Smooth muscle cell (in vitro differentiated cells): ENCODE measurements at regions not wholly inside any gene's neighbourhood (a gene's known extent, or its start where the extent isn't known, plus 50 kb on each side); places are given as distances from the start of the nearest gene placed in this dataset.

Experiments
- DNase-seq: peaks from one replicate; lab custom pipeline; 2025; ENCODE audit not compliant: unreplicated experiment; lab: John Stamatoyannopoulos, UW
- H2AFZ ChIP-seq: fragments of 200-600 bp; sonication (generic); 2 replicates; pipeline ENCODE4 v1.6.0; 2016; ENCODE audit warnings: antibody characterized with exemption, low read depth, mild to moderate bottlenecking
- H3F3A ChIP-seq: fragments of 200-600 bp; sonication (generic); 2 replicates; pipeline ENCODE4 v1.6.0; 2017; ENCODE audit warnings: antibody characterized with exemption, low read depth
- H3K27ac ChIP-seq: fragments of 200-600 bp; sonication (generic); 2 replicates; pipeline ENCODE4 v1.5.1; 2016; ENCODE audit warnings: low read depth, mild to moderate bottlenecking
- H3K27me3 ChIP-seq: fragments of 200-600 bp; sonication (generic); 2 replicates; pipeline ENCODE4 v1.6.1; 2016; ENCODE audit warnings: low read depth, mild to moderate bottlenecking
- H3K36me3 ChIP-seq: fragments of 200-600 bp; sonication (generic); 2 replicates; pipeline ENCODE4 v1.5.1; 2016; ENCODE audit warnings: low read depth
- H3K4me1 ChIP-seq: fragments of 200-600 bp; sonication (generic); 2 replicates; pipeline ENCODE4 v1.5.1; 2016; ENCODE audit warnings: low read depth
- H3K4me2 ChIP-seq: fragments of 200-600 bp; sonication (generic); 2 replicates; pipeline ENCODE4 v1.6.0; 2016; ENCODE audit warnings: mild to moderate bottlenecking
- H3K4me3 ChIP-seq: fragments of 200-600 bp; sonication (generic); 2 replicates; pipeline ENCODE4 v1.5.1; 2016; ENCODE audit warnings: mild to moderate bottlenecking
- H3K79me2 ChIP-seq: fragments of 200-600 bp; sonication (generic); 2 replicates; pipeline ENCODE4 v1.6.0; 2016; ENCODE audit warnings: low read depth, mild to moderate bottlenecking
- H3K9ac ChIP-seq: fragments of 200-600 bp; sonication (generic); 2 replicates; pipeline ENCODE4 v1.6.0; 2016; ENCODE audit warnings: low read depth
- H3K9me3 ChIP-seq: fragments of 200-600 bp; sonication (generic); replicated peaks from 2 replicates; pipeline ENCODE4 v1.5.1; 2016; ENCODE audit warnings: low read depth
- H4K20me1 ChIP-seq: fragments of 200-600 bp; sonication (generic); 2 replicates; pipeline ENCODE4 v1.6.0; 2016; ENCODE audit warnings: low read depth
- CTCF ChIP-seq: fragments of 200-600 bp; sonication (generic); IDR thresholded peaks from 2 replicates; pipeline ENCODE4 v1.5.1; 2017; ENCODE audit warnings: borderline replicate concordance, mild to moderate bottlenecking, antibody characterized with exemption; ENCODE audit not compliant: insufficient read depth, poor library complexity, severe bottlenecking
- WGBS: methylation state at CpG from one replicate; pipeline ENCODE4 v1.1.7; 2016; ENCODE audit warnings: low lambda C conversion rate; 5-methylcytosine and 5-hydroxymethylcytosine counted together

GRCh38 chr6:147061252-147061651 lies 143.0 kb upstream of the STXBP5 start:
- H3K4me1 ChIP-seq: no peaks in the 10 kb centered on the region
- no peaks in the 10 kb centered on the region for H3K79me2 ChIP-seq
- 89% methylated on average over 1 of the region's 1 CpG for WGBS
- H4K20me1 ChIP-seq: no peaks in the 10 kb centered on the region
- no peak overlapping the region for H3K27ac ChIP-seq
- H2AFZ ChIP-seq: no peak overlapping the region
- no peak overlapping the region for H3K4me3 ChIP-seq
- no peak overlapping the region for H3K9ac ChIP-seq
- no peaks in the 10 kb centered on the region for H3K9me3 ChIP-seq
- no peak overlapping the region for H3K4me2 ChIP-seq
- no peaks in the 10 kb centered on the region for H3K36me3 ChIP-seq
- DNase-seq: no peak
- H3K27me3 ChIP-seq: no peaks in the 10 kb centered on the region
- no peak for TF ChIP-seq CTCF
- H3F3A ChIP-seq: no peaks in the 10 kb centered on the region

- Histone ChIP-seq H3K4me3 (no peak overlapping the region), H3K36me3 (no peaks in the 10 kb centered on the region), H3K79me2 (no peaks in the 10 kb centered on the region), H3F3A (no peaks in the 10 kb centered on the region), H3K4me1 (no peaks in the 10 kb centered on the region), H4K20me1 (no peaks in the 10 kb centered on the region), H3K9ac (no peak overlapping the region), H3K4me2 (no peak overlapping the region), H3K9me3 (no peaks in the 10 kb centered on the region), H2AFZ (no peak overlapping the region), H3K27me3 (no peaks in the 10 kb centered on the region), H3K27ac (no peak overlapping the region)
- no peak for TF ChIP-seq CTCF
- 80% methylated on average over 1 of the region's 1 CpG for WGBS
- no peak for DNase-seq
These were observed 140.7 kb upstream of the STXBP5 start for GRCh38 chr6:147063469-147064031.

GRCh38 chr6:147065786-147066185 lies 138.4 kb upstream of the STXBP5 start:
- no peak for DNase-seq
- Histone ChIP-seq H3K9me3 (no peaks in the 10 kb centered on the region), H3F3A (no peaks in the 10 kb centered on the region), H3K4me3 (no peak overlapping the region), H3K4me1 (no peaks in the 10 kb centered on the region), H4K20me1 (no peaks in the 10 kb centered on the region), H3K9ac (no peak overlapping the region), H3K27me3 (no peaks in the 10 kb centered on the region), H3K79me2 (no peaks in the 10 kb centered on the region), H2AFZ (no peak overlapping the region), H3K27ac (no peak overlapping the region), H3K4me2 (no peak overlapping the region), H3K36me3 (no peaks in the 10 kb centered on the region)
- WGBS: 90% methylated on average over 5 of the region's 5 CpGs
- TF ChIP-seq CTCF: no peak

GRCh38 chr6:147067184-147067583 lies 137.0 kb upstream of the STXBP5 start:
- no peaks in the 10 kb centered on the region for H3K27me3 ChIP-seq
- H2AFZ ChIP-seq: no peak overlapping the region
- no peaks in the 10 kb centered on the region for H3F3A ChIP-seq
- H3K9me3 ChIP-seq: no peaks in the 10 kb centered on the region
- WGBS: 98% methylated on average over 5 of the region's 5 CpGs
- H3K4me3 ChIP-seq: no peak overlapping the region
- DNase-seq: no peak
- no peaks in the 10 kb centered on the region for H4K20me1 ChIP-seq
- no peaks in the 10 kb centered on the region for H3K36me3 ChIP-seq
- H3K9ac ChIP-seq: no peak overlapping the region
- H3K27ac ChIP-seq: no peak overlapping the region
- H3K79me2 ChIP-seq: no peaks in the 10 kb centered on the region
- no peaks in the 10 kb centered on the region for H3K4me1 ChIP-seq
- no peak overlapping the region for H3K4me2 ChIP-seq
- TF ChIP-seq CTCF: no peak
